Ascending aorta (tissue), 2 donors: ENCODE measurements at regions not wholly inside any gene's neighbourhood (a gene's known extent, or its start where the extent isn't known, plus 50 kb on each side); places are given as distances from the start of the nearest gene placed in this dataset.

Experiments used
- DNase-seq, 2 donors: peaks; one replicate each; pipeline ENCODE4 v3.0.0-alpha.2; 2019; ENCODE audit warnings: low spot score in 2 of 2
- H3K27ac ChIP-seq, 2 donors: fragments of 200-600 bp; sonication (generic); one replicate each; pipeline ENCODE4 v1.5.1; 2016 to 2017; ENCODE audit warnings: mild to moderate bottlenecking in 1 of 2
- H3K27me3 ChIP-seq: fragments of 200-600 bp; sonication (generic); one replicate; pipeline ENCODE4 v1.5.1; 2017
- H3K36me3 ChIP-seq, 2 donors: fragments of 200-600 bp; sonication (generic); one replicate each; pipeline ENCODE4 v1.5.1; 2016
- H3K4me1 ChIP-seq, 2 donors: fragments of 200-600 bp; sonication (generic); one replicate each; pipeline ENCODE4 v1.5.1; 2016 to 2017; ENCODE audit warnings: mild to moderate bottlenecking in 1 of 2
- H3K4me3 ChIP-seq, 2 donors: fragments of 200-600 bp; sonication (generic); one replicate each; pipeline ENCODE4 v1.5.1; 2016 to 2017; ENCODE audit warnings: mild to moderate bottlenecking in 1 of 2
- H3K9me3 ChIP-seq, 2 donors: fragments of 200-600 bp; sonication (generic); one replicate each; pipeline ENCODE4 v1.5.1; 2016
- intact Hi-C: fragments of 100-400 bp; cut with DNase I; formaldehyde crosslinking; loops from one replicate; pipeline ENCODE4 v1.15.1; 2023
- TF ChIP-seq, protein P1 (sequence below), 3 experiments: fragments of 200-600 bp in 2 of 3; fragments of 450-650 bp in 1 of 3; sonication (generic) in 2 of 3; IDR thresholded peaks; one replicate each; pipeline ENCODE4 v1.5.1; 2016 to 2019; ENCODE audit warnings: antibody characterized with exemption in 3 of 3, mild to moderate bottlenecking in 1 of 3, moderate library complexity in 1 of 3

DNA sequence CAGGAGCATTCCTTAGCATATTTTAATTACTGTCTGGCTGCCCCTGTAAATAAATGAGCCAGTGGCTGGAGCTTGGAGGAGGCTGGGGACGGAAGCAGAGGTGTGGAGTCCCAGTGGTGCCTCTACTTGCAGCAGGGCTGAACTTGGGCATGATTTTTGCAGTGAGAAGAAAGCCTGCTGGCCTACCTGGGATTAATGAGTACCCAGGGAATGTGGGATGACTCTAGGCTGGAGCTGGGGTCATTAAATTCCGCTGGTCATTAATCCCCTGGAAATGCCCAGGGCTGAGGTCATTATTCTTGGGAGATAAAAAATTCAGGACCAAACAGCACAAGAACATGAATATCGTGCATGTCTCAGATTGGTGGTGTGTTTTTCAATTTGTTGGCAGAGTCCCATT, 753.3 kb downstream of the VRK1 start:
- Histone ChIP-seq H3K27me3 (no peaks in the 10 kb centered on the region), H3K9me3 (no peaks in the 10 kb centered on the region), H3K4me3 (no peak overlapping the region), H3K36me3 (no peaks in the 10 kb centered on the region), H3K27ac (no peak overlapping the region), H3K4me1 (no peaks in the 10 kb centered on the region)
- DNase-seq = no peak
- intact Hi-C loops = no loop called here
- TF ChIP-seq, protein P1, sequence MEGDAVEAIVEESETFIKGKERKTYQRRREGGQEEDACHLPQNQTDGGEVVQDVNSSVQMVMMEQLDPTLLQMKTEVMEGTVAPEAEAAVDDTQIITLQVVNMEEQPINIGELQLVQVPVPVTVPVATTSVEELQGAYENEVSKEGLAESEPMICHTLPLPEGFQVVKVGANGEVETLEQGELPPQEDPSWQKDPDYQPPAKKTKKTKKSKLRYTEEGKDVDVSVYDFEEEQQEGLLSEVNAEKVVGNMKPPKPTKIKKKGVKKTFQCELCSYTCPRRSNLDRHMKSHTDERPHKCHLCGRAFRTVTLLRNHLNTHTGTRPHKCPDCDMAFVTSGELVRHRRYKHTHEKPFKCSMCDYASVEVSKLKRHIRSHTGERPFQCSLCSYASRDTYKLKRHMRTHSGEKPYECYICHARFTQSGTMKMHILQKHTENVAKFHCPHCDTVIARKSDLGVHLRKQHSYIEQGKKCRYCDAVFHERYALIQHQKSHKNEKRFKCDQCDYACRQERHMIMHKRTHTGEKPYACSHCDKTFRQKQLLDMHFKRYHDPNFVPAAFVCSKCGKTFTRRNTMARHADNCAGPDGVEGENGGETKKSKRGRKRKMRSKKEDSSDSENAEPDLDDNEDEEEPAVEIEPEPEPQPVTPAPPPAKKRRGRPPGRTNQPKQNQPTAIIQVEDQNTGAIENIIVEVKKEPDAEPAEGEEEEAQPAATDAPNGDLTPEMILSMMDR (IDR thresholded peaks at IDR 0.05) = no peak

DNA sequence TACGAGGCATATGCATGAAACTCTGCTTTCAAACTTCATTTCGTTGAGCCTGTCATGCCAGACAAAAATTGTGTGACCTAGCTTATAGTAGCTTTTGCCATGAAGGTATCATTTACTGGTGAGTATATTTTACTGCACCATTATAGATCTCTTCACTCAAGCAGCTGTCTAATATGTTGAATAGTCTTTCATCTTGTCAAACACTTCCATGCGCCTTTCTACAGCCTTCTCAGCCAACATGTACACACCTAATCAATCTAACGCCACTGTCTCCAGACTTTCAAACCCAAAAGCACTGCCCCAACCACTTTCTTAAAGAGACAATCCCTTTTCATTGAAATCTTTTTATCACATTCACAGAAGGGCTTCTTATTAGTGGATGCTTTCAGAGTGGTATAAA, 757.4 kb downstream of the VRK1 start:
- no peak for DNase-seq
- intact Hi-C loops = no loop called here
- TF ChIP-seq, protein P1 (IDR thresholded peaks at IDR 0.05) = no peak
- Histone ChIP-seq H3K36me3 (no peaks in the 10 kb centered on the region), H3K9me3 (no peaks in the 10 kb centered on the region), H3K4me3 (no peak overlapping the region), H3K27ac (no peak overlapping the region), H3K27me3 (no peaks in the 10 kb centered on the region), H3K4me1 (no peaks in the 10 kb centered on the region)

DNA sequence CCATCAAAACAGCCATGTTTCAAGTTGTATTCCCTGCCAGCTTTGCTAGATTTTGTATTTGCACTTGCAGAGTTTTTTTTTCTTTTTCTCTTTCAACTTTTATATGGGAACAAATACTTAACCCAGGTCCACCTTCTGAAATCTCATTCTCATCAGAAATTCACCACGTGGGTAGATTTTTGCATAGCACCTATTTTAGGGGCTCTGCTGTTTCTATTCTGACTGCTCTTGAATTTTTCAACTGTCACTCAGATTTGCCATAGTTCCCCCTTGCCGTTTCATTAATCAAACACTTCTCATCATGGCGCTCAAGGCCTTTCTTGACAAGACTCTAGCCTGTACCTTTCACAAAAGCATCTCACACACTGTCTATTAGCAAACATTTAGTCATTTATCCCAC, 767.2 kb downstream of the VRK1 start:
- Histone ChIP-seq H3K4me1 (no peaks in the 10 kb centered on the region), H3K9me3 (no peaks in the 10 kb centered on the region), H3K27ac (no peak overlapping the region), H3K27me3 (no peaks in the 10 kb centered on the region), H3K36me3 (no peaks in the 10 kb centered on the region), H3K4me3 (no peak overlapping the region)
- TF ChIP-seq, protein P1 (IDR thresholded peaks at IDR 0.05) = no peak
- intact Hi-C loops = no loop called here
- no peak for DNase-seq

DNA sequence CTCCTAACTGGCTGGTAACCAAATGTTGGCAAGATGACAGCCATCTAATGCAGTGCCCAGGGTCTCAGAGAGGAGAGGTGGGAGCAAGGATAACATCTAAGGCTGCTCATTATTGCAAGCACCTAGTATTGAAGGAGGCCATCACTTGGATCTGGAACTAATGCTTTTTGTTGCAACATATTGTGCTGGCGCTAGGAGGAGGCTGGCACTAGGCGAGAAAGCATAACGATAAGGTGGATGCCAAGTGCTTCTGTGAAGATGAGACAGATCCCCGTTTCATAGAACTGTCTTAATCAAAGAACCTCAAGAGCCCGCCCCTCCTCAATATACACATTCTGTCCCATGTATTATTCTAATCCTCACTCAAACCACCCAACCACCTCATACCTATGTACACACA, 774.0 kb downstream of the VRK1 start:
- Histone ChIP-seq H3K27ac (no peak overlapping the region), H3K4me1 (no peaks in the 10 kb centered on the region), H3K36me3 (no peaks in the 10 kb centered on the region), H3K9me3 (no peaks in the 10 kb centered on the region), H3K27me3 (no peaks in the 10 kb centered on the region), H3K4me3 (no peak overlapping the region)
- intact Hi-C loops = no loop called here
- DNase-seq = no peak
- TF ChIP-seq, protein P1 (IDR thresholded peaks at IDR 0.05) = no peak

DNA sequence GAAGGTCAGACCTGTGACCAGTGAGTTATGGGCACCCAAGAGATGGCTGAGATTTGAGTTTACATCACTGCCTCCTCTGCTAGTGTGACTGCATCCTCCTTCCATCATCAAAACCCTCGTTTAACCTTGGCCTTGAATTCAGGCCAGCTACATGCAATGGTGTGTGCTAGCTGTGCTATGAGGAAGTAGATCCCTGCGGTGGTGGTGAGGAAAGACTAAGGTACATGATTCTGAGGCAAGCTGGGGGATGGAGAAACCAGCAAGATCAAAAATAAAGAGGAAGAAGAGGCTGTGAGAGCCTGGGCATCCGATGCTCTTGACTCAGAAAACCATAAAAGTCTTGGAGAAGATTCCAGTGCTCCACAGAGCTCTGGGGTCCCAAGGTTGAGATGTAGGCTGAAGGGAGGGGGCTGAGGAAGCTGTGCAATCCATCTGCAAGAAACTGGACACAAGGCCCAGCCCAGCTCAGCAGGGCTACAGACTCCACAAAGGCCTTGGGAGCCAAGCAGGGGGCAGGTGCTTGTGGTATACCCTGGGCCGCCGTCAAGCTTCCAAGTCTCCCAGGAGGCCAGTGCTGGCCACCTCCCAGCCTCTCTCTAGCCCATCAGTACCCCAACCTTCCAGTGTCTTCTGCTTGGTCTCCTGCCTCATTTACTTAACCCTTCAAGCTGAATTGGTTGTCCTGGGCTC, 774.8 kb downstream of the VRK1 start:
- Histone ChIP-seq H3K27ac (no peak overlapping the region), H3K27me3 (no peaks in the 10 kb centered on the region), H3K4me1 (no peaks in the 10 kb centered on the region), H3K36me3 (no peaks in the 10 kb centered on the region), H3K9me3 (no peaks in the 10 kb centered on the region), H3K4me3 (no peak overlapping the region)
- TF ChIP-seq, protein P1 (IDR thresholded peaks at IDR 0.05) = no peak
- no peak for DNase-seq
- intact Hi-C loops = no loop called here
